ENCODE measurements at regions not wholly inside any gene's neighbourhood (a gene's known extent, or its start where the extent isn't known, plus 50 kb on each side); places are given as distances from the start of the nearest gene placed in this dataset.

- TF ChIP-seq CTCF (IDR thresholded peaks at IDR 0.05) (no peak), POLR2AphosphoS5 (IDR thresholded peaks at IDR 0.05) (no peak), EP300 (IDR thresholded peaks at IDR 0.05) (no peak), POLR2A (IDR thresholded peaks at IDR 0.05) (no peak)
Measured at GRCh38 chr9:33649463-33649862, 125.4 kb downstream of the ANKRD18B start.

All from upper lobe of left lung (tissue), 4 donors.